ENCODE measurements at regions not wholly inside any gene's neighbourhood (a gene's known extent, or its start where the extent isn't known, plus 50 kb on each side); places are given as distances from the start of the nearest gene placed in this dataset.

GRCh38 chr7:67725423-67725822 is 728.8 kb downstream of the TYW1 start:
- TF ChIP-seq CTCF (IDR thresholded peaks at IDR 0.05) (no peak), POLR2AphosphoS5 (IDR thresholded peaks at IDR 0.05) (no peak)
